Fibroblast of skin of right quadriceps (primary cell): ENCODE measurements at regions not wholly inside any gene's neighbourhood (a gene's known extent, or its start where the extent isn't known, plus 50 kb on each side); places are given as distances from the start of the nearest gene placed in this dataset.
"Not testable (repeated sequence)": the region's sequence is repeated elsewhere in the genome, so short reads cannot be mapped to it uniquely, and the experiment has no call there.

Experiments used
- DNase-seq: peaks from one replicate; pipeline ENCODE4 v3.0.0-alpha.2; 2013

GRCh38 chr5:67617051-67617450 is 420.5 kb upstream of the CD180 start:
- no peak for DNase-seq

GRCh38 chr5:67612961-67613360 is 416.4 kb upstream of the CD180 start:
- no peak for DNase-seq

- DNase-seq, result no peak
These were observed 413.8 kb upstream of the CD180 start for GRCh38 chr5:67610186-67610912.

- no peak for DNase-seq
These were observed 411.4 kb upstream of the CD180 start for GRCh38 chr5:67607958-67608357.

- no peak for DNase-seq
These were observed 410.0 kb upstream of the CD180 start for GRCh38 chr5:67606586-67606947.

- DNase-seq, result no peak
These were observed 409.4 kb upstream of the CD180 start for GRCh38 chr5:67605730-67606585.

- no peak for DNase-seq
These were observed 394.9 kb upstream of the CD180 start for GRCh38 chr5:67591491-67591890.

GRCh38 chr5:67588389-67588788 is 391.8 kb upstream of the CD180 start:
- no peak for DNase-seq

GRCh38 chr5:67581203-67581602 is 384.6 kb upstream of the CD180 start:
- DNase-seq, result peak; percentile 28

GRCh38 chr5:67578011-67578410 is 381.4 kb upstream of the CD180 start:
- no peak for DNase-seq

GRCh38 chr5:67577424-67577823 is 380.8 kb upstream of the CD180 start:
- DNase-seq, result peak; percentile 67

- DNase-seq, result no peak
These were observed 379.5 kb upstream of the CD180 start for GRCh38 chr5:67576112-67576511.

GRCh38 chr5:67575087-67575486 is 378.5 kb upstream of the CD180 start:
- no peak for DNase-seq

- no peak for DNase-seq
These were observed 364.7 kb upstream of the CD180 start for GRCh38 chr5:67561151-67561932.

- DNase-seq, result no peak
These were observed 356.2 kb upstream of the CD180 start for GRCh38 chr5:67552773-67553172.

GRCh38 chr5:67549947-67550346 is 353.3 kb upstream of the CD180 start:
- no peak for DNase-seq

- DNase-seq, result no peak
These were observed 352.7 kb upstream of the CD180 start for GRCh38 chr5:67549296-67549618.

- DNase-seq, result no peak
These were observed 352.1 kb upstream of the CD180 start for GRCh38 chr5:67548520-67549295.

- no peak for DNase-seq
These were observed 351.1 kb upstream of the CD180 start for GRCh38 chr5:67547682-67548081.

GRCh38 chr5:67544942-67545341 is 348.3 kb upstream of the CD180 start:
- not testable (repeated sequence) for DNase-seq

- DNase-seq, result peak; percentile 26
These were observed 347.2 kb upstream of the CD180 start for GRCh38 chr5:67543720-67544270.

GRCh38 chr5:67542479-67542878 is 345.9 kb upstream of the CD180 start:
- no peak for DNase-seq

GRCh38 chr5:67541875-67542274 is 345.3 kb upstream of the CD180 start:
- no peak for DNase-seq
